Smooth muscle cell (in vitro differentiated cells): ENCODE measurements at regions not wholly inside any gene's neighbourhood (a gene's known extent, or its start where the extent isn't known, plus 50 kb on each side); places are given as distances from the start of the nearest gene placed in this dataset.

Source experiments
- DNase-seq: peaks from one replicate; lab custom pipeline; 2025; ENCODE audit not compliant: unreplicated experiment; lab: John Stamatoyannopoulos, UW
- H2AFZ ChIP-seq: fragments of 200-600 bp; sonication (generic); 2 replicates; pipeline ENCODE4 v1.6.0; 2016; ENCODE audit warnings: antibody characterized with exemption, low read depth, mild to moderate bottlenecking
- H3F3A ChIP-seq: fragments of 200-600 bp; sonication (generic); 2 replicates; pipeline ENCODE4 v1.6.0; 2017; ENCODE audit warnings: antibody characterized with exemption, low read depth
- H3K27ac ChIP-seq: fragments of 200-600 bp; sonication (generic); 2 replicates; pipeline ENCODE4 v1.5.1; 2016; ENCODE audit warnings: low read depth, mild to moderate bottlenecking
- H3K27me3 ChIP-seq: fragments of 200-600 bp; sonication (generic); 2 replicates; pipeline ENCODE4 v1.6.1; 2016; ENCODE audit warnings: low read depth, mild to moderate bottlenecking
- H3K36me3 ChIP-seq: fragments of 200-600 bp; sonication (generic); 2 replicates; pipeline ENCODE4 v1.5.1; 2016; ENCODE audit warnings: low read depth
- H3K4me1 ChIP-seq: fragments of 200-600 bp; sonication (generic); 2 replicates; pipeline ENCODE4 v1.5.1; 2016; ENCODE audit warnings: low read depth
- H3K4me2 ChIP-seq: fragments of 200-600 bp; sonication (generic); 2 replicates; pipeline ENCODE4 v1.6.0; 2016; ENCODE audit warnings: mild to moderate bottlenecking
- H3K4me3 ChIP-seq: fragments of 200-600 bp; sonication (generic); 2 replicates; pipeline ENCODE4 v1.5.1; 2016; ENCODE audit warnings: mild to moderate bottlenecking
- H3K79me2 ChIP-seq: fragments of 200-600 bp; sonication (generic); 2 replicates; pipeline ENCODE4 v1.6.0; 2016; ENCODE audit warnings: low read depth, mild to moderate bottlenecking
- H3K9ac ChIP-seq: fragments of 200-600 bp; sonication (generic); 2 replicates; pipeline ENCODE4 v1.6.0; 2016; ENCODE audit warnings: low read depth
- H3K9me3 ChIP-seq: fragments of 200-600 bp; sonication (generic); replicated peaks from 2 replicates; pipeline ENCODE4 v1.5.1; 2016; ENCODE audit warnings: low read depth
- H4K20me1 ChIP-seq: fragments of 200-600 bp; sonication (generic); 2 replicates; pipeline ENCODE4 v1.6.0; 2016; ENCODE audit warnings: low read depth
- WGBS: methylation state at CpG from one replicate; pipeline ENCODE4 v1.1.7; 2016; ENCODE audit warnings: low lambda C conversion rate; 5-methylcytosine and 5-hydroxymethylcytosine counted together
- TF ChIP-seq, protein P1 (sequence below): fragments of 200-600 bp; sonication (generic); IDR thresholded peaks from 2 replicates; pipeline ENCODE4 v1.5.1; 2017; ENCODE audit warnings: borderline replicate concordance, mild to moderate bottlenecking, antibody characterized with exemption; ENCODE audit not compliant: insufficient read depth, poor library complexity, severe bottlenecking

DNA sequence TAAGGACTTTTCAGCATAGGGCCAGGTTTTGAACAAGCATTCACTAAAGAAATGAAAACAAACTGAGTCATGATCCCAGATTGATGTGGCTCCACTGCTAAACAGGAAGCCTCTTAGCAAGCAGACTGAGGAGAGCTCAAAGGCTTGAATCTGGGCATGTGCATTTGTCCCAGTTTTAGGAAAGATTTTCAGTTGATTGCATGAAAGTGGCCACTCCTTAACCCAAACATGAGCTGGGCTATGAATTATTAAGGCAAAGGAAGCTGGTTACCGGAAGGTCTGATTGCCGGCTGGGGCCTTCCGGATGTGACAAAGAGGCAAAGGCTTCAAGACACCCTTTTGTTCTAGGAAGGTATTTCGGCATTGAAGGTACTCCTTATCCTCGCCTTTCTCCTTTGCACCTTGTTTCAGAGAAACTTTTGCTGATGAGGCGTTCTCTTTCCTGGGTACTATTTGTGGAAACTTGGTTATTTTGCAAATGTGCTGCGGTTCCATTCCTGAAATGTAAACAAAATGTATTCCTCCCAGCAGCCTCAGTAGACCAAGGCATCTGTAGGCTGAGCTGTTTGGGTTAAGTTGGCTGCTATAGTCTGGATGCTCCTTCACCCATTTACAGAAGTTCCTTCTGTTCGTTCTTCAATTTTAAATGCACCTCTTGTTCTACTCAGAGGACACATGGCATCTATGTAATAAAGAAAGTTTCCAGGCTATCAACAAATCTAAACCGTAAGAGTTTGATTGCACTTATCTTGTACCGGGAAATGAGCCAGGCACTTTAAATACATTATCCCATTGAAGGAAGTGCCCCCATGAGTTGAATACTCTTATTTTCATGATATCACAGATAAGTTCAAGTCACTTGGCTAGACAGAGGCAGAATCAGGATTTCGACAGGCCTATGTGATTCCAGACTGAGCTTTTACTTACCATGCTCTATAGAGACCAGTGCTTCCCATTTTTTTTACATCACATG is 115.6 kb upstream of the METAP2 start:
- no peak for DNase-seq
- Histone ChIP-seq H3K36me3 (no peaks in the 10 kb centered on the region), H3F3A (no peaks in the 10 kb centered on the region), H3K27me3 (no peaks in the 10 kb centered on the region), H3K4me3 (no peak overlapping the region), H4K20me1 (no peaks in the 10 kb centered on the region), H3K4me2 (no peak overlapping the region), H2AFZ (peak overlapping the region; percentile 33), H3K9me3 (no peaks in the 10 kb centered on the region), H3K4me1 (no peaks in the 10 kb centered on the region), H3K27ac (no peak overlapping the region), H3K79me2 (no peaks in the 10 kb centered on the region), H3K9ac (no peak overlapping the region)
- 84% methylated on average over 11 of the region's 11 CpGs for WGBS
- TF ChIP-seq, protein P1, sequence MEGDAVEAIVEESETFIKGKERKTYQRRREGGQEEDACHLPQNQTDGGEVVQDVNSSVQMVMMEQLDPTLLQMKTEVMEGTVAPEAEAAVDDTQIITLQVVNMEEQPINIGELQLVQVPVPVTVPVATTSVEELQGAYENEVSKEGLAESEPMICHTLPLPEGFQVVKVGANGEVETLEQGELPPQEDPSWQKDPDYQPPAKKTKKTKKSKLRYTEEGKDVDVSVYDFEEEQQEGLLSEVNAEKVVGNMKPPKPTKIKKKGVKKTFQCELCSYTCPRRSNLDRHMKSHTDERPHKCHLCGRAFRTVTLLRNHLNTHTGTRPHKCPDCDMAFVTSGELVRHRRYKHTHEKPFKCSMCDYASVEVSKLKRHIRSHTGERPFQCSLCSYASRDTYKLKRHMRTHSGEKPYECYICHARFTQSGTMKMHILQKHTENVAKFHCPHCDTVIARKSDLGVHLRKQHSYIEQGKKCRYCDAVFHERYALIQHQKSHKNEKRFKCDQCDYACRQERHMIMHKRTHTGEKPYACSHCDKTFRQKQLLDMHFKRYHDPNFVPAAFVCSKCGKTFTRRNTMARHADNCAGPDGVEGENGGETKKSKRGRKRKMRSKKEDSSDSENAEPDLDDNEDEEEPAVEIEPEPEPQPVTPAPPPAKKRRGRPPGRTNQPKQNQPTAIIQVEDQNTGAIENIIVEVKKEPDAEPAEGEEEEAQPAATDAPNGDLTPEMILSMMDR: no peak

DNA sequence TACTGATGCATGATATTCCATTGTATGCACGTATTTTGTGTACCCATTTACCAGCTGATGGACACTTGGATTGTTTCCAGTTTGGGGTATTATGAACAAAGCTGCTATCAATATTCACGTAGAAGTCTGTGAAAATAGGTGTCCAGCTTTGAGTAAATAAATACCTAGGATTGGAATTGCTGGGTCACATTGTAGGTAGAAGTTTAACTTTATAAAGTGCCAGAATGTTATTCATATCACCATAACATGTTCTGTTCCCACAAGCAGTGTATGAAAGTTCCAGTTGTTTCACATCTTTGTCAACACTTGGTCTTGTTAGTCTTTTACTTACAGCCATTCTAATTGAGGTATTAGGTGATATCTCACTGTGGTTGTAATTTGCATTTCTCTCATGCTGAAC is 108.0 kb upstream of the METAP2 start:
- WGBS: 94% methylated on average over 2 of the region's 2 CpGs
- no peak for DNase-seq
- Histone ChIP-seq H4K20me1 (no peaks in the 10 kb centered on the region), H3K4me1 (no peaks in the 10 kb centered on the region), H2AFZ (no peak overlapping the region), H3K27me3 (peaks cover 3% of the 10 kb centered on the region), H3K36me3 (no peaks in the 10 kb centered on the region), H3F3A (no peaks in the 10 kb centered on the region), H3K4me2 (no peak overlapping the region), H3K9ac (no peak overlapping the region), H3K79me2 (no peaks in the 10 kb centered on the region), H3K27ac (no peak overlapping the region), H3K9me3 (no peaks in the 10 kb centered on the region), H3K4me3 (no peak overlapping the region)
- TF ChIP-seq, protein P1: no peak

DNA sequence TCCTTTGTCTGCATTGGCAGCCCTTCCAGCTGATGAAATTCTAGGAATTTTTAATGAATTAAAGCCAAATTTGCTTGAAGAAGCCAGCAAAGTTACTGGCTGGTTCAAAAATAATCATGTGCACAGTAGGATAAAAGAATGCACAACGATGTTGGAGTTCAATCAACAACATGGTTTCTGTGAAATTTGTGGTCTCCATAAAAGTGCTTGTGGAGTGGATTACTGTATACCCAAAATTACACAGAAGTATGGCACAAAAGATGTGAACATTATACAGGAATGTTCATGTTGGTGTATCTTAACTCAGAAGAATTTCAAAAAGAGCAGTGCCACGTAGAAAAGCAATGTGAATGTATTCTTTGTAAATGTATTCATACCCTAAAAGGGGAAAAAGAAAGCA is 105.0 kb upstream of the METAP2 start:
- no peak overlapping the region for H2AFZ ChIP-seq
- 93% methylated on average over 2 of the region's 2 CpGs for WGBS
- no peak for DNase-seq

More for the DNA sequence above, 105.0 kb upstream of the METAP2 start:
- Histone ChIP-seq H4K20me1 (no peaks in the 10 kb centered on the region), H3F3A (no peaks in the 10 kb centered on the region), H3K4me2 (no peak overlapping the region), H3K79me2 (no peaks in the 10 kb centered on the region), H3K27me3 (peaks cover 3% of the 10 kb centered on the region), H3K36me3 (no peaks in the 10 kb centered on the region), H3K9me3 (no peaks in the 10 kb centered on the region), H3K4me1 (no peaks in the 10 kb centered on the region), H3K4me3 (no peak overlapping the region), H3K27ac (no peak overlapping the region), H3K9ac (no peak overlapping the region)
- TF ChIP-seq, protein P1: no peak
